Pancreas (tissue), 10 donors: ENCODE measurements at regions not wholly inside any gene's neighbourhood (a gene's known extent, or its start where the extent isn't known, plus 50 kb on each side); places are given as distances from the start of the nearest gene placed in this dataset.

Experiments used
- ATAC-seq, 4 donors: fragments of 200-7000 bp; cut with Tn5 transposase; one replicate each; pipeline versions ENCODE4 v1.8.0 to v1.9.1; 2020; ENCODE audit warnings: mild to moderate bottlenecking in 4 of 4, moderate library complexity in 4 of 4
- DNase-seq, 6 donors: peaks; one replicate each; pipeline ENCODE4 v3.0.0-alpha.2; 2020
- FAIRE-seq: peaks from 2 replicates; lab custom pipeline; 2012; peaks lifted over from hg19 to GRCh38; lab: Jason Lieb, UNC
- H3K27ac ChIP-seq, 4 donors: fragments of 200-600 bp; sonication (generic); 1 replicate in 3 of 4; 2 replicates in 1 of 4; pipeline versions ENCODE4 v1.5.0 to v1.8.0; 2020
- H3K27me3 ChIP-seq, 4 donors: fragments of 200-600 bp; one replicate each; pipeline ENCODE4 v1.8.0; 2021
- H3K36me3 ChIP-seq, 3 donors: fragments of 200-600 bp; sonication (generic) in 1 of 3; one replicate each; pipeline versions ENCODE4 v1.5.0 to v1.8.0; 2020 to 2021
- H3K4me1 ChIP-seq, 3 donors: fragments of 200-600 bp; one replicate each; pipeline ENCODE4 v1.8.0; 2021
- H3K4me3 ChIP-seq, 4 donors: fragments of 200-600 bp; sonication (generic) in 2 of 4; one replicate each; pipeline versions ENCODE4 v1.5.0 to v1.8.0; 2020 to 2021
- H3K9me3 ChIP-seq, 4 donors: fragments of 200-600 bp; one replicate each; pipeline ENCODE4 v1.8.0; 2021
- WGBS, 2 donors: extraction: QIAGEN DNeasy Blood & Tissue Kit; methylation state at CpG; one replicate each; pipeline ENCODE4 v1.1.7; 2013; 5-methylcytosine and 5-hydroxymethylcytosine counted together
- intact Hi-C, 3 donors: fragments of 100-400 bp; cut with DNase I; formaldehyde crosslinking; loops; one replicate each; pipeline versions ENCODE4 v1.11.1 to v1.14.2; 2022
- TF ChIP-seq, protein P1 (sequence below), 4 donors: fragments of 200-600 bp; sonication (generic) in 3 of 4; IDR thresholded peaks; one replicate each; pipeline versions ENCODE4 v1.5.0 to v1.8.0; 2021; ENCODE audit warnings: antibody characterized with exemption in 4 of 4
- donor health status: healthy with polysubstance abuse.
- donor health status: DM: no; HTN: no; CAD: no; lungs with moderate emphysema.
- donor health status: DM: no; HTN: no; CAD: no.
- donor health status: control.
- donor health status: control.
- donor health status: Bipolar disorder and iron deficiency.
- donor health status: DM: yes; HTN: yes; CAD: no.
- donor health status: DM: no; HTN: no; CAD: no.
- donor health status: DM: no; HTN: no; CAD: no.
- donor health status: DM: yes; HTN: yes; CAD: no.

DNA sequence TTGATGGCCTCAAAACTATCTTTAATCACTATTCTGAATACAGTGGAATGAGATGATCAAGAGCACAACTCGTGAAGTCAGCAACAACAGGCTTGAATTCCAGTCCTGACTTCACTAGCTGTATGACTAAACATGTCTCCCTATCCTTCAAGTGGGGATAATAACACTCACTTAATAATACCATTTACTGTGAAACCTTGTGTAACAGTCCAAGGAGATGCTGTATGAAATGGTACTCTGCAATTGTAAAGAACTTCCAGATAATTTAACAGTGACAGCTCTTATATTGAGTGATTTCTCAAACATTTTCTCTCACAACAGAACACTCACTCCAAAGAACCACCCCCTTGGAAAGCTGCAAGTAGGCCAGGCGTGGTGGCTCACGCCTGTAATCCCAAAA lies 823.1 kb downstream of the DIAPH3 start:
- TF ChIP-seq, protein P1, sequence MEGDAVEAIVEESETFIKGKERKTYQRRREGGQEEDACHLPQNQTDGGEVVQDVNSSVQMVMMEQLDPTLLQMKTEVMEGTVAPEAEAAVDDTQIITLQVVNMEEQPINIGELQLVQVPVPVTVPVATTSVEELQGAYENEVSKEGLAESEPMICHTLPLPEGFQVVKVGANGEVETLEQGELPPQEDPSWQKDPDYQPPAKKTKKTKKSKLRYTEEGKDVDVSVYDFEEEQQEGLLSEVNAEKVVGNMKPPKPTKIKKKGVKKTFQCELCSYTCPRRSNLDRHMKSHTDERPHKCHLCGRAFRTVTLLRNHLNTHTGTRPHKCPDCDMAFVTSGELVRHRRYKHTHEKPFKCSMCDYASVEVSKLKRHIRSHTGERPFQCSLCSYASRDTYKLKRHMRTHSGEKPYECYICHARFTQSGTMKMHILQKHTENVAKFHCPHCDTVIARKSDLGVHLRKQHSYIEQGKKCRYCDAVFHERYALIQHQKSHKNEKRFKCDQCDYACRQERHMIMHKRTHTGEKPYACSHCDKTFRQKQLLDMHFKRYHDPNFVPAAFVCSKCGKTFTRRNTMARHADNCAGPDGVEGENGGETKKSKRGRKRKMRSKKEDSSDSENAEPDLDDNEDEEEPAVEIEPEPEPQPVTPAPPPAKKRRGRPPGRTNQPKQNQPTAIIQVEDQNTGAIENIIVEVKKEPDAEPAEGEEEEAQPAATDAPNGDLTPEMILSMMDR (IDR thresholded peaks at IDR 0.05) = no peak

DNA sequence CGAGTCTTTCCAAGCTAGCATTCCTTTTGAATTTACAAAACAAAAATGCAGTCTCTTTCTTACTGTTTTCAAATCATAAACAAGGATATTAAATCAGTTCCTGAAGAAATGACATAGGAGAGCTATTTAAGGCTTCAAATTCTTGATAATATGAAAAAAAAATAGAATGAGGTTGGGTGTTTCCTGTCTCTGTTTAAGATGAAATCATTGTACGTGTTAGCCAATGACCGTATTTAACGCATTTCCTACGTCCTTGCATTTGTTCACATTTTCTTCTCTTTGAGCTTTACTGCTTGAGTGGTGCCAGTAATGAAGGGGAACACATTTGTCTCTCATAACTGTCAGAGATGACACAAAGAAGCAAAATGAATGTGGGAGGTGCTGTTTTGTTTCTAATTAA lies 821.3 kb downstream of the DIAPH3 start:
- Histone ChIP-seq H3K27ac (peak overlapping the region in 3 of 4 donors; percentile 54 to 90 (median 87)), H3K4me1 (peaks cover 7 to 58% (median 7%) of the 10 kb centered on the region in 3 donors), H3K9me3 (no peaks in the 10 kb centered on the region), H3K36me3 (no peaks in the 10 kb centered on the region), H3K27me3 (no peaks in the 10 kb centered on the region), H3K4me3 (peak overlapping the region in 1 of 4 donors; percentile 25)
- WGBS, 2 donors = 40 to 42% methylated on average over 5 of the region's 5 CpGs
- TF ChIP-seq, protein P1 (IDR thresholded peaks at IDR 0.05) = no peak
- DNase-seq (no peak), FAIRE-seq (no peak), ATAC-seq (peak in 1 of 4 donors; percentile 6)
- intact Hi-C loops = no loop called here

More for the DNA sequence above, 823.1 kb downstream of the DIAPH3 start:
- peaks cover 7 to 45% (median 9%) of the 10 kb centered on the region in 3 donors for H3K4me1 ChIP-seq
- 63 to 86% methylated on average over 3 of the region's 3 CpGs for WGBS, 2 donors
- FAIRE-seq (no peak), ATAC-seq (no peak), DNase-seq (no peak)
- intact Hi-C loops = no loop called here
- no peaks in the 10 kb centered on the region for H3K9me3 ChIP-seq
- no peaks in the 10 kb centered on the region for H3K27me3 ChIP-seq
- no peak overlapping the region for H3K4me3 ChIP-seq
- no peaks in the 10 kb centered on the region for H3K36me3 ChIP-seq
- H3K27ac ChIP-seq = no peak overlapping the region

DNA sequence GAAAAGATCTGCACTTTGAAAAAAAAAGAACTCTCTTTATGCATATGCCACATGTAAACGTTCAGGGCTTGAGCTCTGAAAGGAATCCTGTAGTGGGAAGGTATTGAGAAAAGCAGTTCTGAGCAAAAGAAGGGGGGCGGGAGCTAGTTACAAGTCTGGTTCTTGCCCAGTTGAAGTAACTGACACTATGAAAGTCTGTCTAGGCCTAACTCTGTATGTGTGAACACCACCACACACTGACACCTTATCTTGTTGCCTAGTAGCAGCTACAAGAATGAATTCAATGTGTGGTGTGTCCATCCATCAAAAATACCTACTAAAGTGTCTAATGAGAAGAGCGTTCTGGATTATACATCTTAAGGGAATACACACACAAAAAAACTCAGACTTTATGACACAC lies 820.6 kb downstream of the DIAPH3 start:
- Histone ChIP-seq H3K9me3 (no peaks in the 10 kb centered on the region), H3K4me1 (peaks cover under 1 to 55% (median 7%) of the 10 kb centered on the region in 3 donors), H3K4me3 (peak overlapping the region in 2 of 4 donors; percentile 10 to 25), H3K36me3 (no peaks in the 10 kb centered on the region), H3K27ac (peak overlapping the region; percentile 24 to 90 (median 70)), H3K27me3 (no peaks in the 10 kb centered on the region)
- FAIRE-seq (no peak), ATAC-seq (peak; percentile 10 to 59 (median 44)), DNase-seq (no peak)
- WGBS, 2 donors = 28 to 38% methylated on average over 3 of the region's 3 CpGs
- intact Hi-C loops = no loop called here
- TF ChIP-seq, protein P1 (IDR thresholded peaks at IDR 0.05) = no peak

DNA sequence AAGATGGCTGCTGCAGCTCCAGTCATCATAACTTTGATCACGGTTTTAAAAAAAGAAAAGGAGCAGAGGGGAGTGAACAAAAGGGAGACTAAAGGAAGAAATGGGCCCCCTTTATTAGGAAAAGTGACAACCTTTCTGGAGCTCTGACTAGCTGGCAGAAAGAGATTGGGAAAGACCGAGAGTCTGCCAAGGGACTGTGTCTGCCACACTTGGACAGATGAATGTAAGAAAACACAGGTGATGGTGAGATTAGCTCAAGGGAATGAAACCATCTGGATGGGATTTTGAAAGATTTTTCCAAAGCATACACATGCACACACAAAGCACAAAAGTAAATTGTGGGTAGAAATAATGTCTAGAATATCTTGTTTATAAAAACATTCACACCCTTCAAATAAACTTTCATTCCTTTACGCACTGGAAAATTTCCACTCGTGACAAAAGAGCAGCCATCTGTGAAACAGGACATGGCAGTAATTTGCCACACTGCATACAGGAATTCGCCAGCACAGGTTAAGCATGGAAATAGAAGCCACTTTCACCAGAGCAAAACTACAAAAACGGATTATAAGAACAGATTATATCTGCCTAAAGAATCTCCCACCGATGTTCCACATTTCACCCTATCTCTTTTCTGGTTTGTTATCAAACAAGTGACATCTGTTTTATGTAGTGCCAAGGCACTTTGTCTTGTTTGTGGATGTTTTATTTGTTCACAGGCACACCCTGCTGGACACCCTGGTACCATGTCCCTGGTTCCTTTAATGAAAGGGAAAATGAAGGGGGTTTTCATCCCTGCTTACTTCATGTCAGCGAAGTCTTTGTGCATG lies 819.5 kb downstream of the DIAPH3 start:
- Histone ChIP-seq H3K4me1 (peaks cover 10 to 57% (median 15%) of the 10 kb centered on the region in 3 donors), H3K27ac (peak overlapping the region; percentile 28 to 90 (median 70)), H3K27me3 (no peaks in the 10 kb centered on the region), H3K4me3 (peak overlapping the region in 2 of 4 donors; percentile 10 to 25), H3K9me3 (no peaks in the 10 kb centered on the region), H3K36me3 (no peaks in the 10 kb centered on the region)
- WGBS, 2 donors = 38 to 40% methylated on average over 8 of the region's 8 CpGs
- DNase-seq (peak in 2 of 6 donors; percentile 64 to 77), FAIRE-seq (no peak), ATAC-seq (peak; percentile 72 to 79 (median 74))
- TF ChIP-seq, protein P1 (IDR thresholded peaks at IDR 0.05) = peak in 1 of 4 donors; percentile 14
- intact Hi-C loops = no loop called here
